ENCODE measurements at regions not wholly inside any gene's neighbourhood (a gene's known extent, or its start where the extent isn't known, plus 50 kb on each side); places are given as distances from the start of the nearest gene placed in this dataset.

DNA sequence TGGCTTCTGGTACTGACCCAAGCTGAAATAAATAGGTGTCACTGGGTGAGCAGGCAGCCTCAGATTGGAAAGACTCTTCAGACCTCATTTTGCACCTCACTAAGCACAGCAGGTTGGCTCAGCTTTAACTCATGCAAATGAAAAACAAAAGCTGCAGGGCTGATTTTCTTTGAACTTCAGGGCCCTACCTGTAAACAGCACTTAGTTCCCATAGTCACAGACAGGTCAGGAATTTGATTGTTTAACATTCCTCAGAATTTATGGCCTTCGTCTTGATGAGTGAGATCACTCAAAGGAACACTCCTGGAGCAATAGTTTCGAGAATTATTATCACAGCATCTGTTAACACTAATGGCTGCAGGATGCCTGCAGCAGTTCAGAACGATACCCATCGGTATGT lies 718.5 kb downstream of the EFNB2 start:
- TF ChIP-seq, protein P1, sequence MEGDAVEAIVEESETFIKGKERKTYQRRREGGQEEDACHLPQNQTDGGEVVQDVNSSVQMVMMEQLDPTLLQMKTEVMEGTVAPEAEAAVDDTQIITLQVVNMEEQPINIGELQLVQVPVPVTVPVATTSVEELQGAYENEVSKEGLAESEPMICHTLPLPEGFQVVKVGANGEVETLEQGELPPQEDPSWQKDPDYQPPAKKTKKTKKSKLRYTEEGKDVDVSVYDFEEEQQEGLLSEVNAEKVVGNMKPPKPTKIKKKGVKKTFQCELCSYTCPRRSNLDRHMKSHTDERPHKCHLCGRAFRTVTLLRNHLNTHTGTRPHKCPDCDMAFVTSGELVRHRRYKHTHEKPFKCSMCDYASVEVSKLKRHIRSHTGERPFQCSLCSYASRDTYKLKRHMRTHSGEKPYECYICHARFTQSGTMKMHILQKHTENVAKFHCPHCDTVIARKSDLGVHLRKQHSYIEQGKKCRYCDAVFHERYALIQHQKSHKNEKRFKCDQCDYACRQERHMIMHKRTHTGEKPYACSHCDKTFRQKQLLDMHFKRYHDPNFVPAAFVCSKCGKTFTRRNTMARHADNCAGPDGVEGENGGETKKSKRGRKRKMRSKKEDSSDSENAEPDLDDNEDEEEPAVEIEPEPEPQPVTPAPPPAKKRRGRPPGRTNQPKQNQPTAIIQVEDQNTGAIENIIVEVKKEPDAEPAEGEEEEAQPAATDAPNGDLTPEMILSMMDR (IDR thresholded peaks at IDR 0.05), result no peak
- no peak for TF ChIP-seq POLR2A (IDR thresholded peaks at IDR 0.05)
